IMR-90 (cell line): ENCODE measurements at regions not wholly inside any gene's neighbourhood (a gene's known extent, or its start where the extent isn't known, plus 50 kb on each side); places are given as distances from the start of the nearest gene placed in this dataset.

ENCODE experiments used
- ATAC-seq: fragments of 200-7000 bp; cut with Tn5 transposase; 2 replicates; pipeline ENCODE4 v1.9.1; 2020; ENCODE audit warnings: low read depth, mild to moderate bottlenecking, moderate library complexity
- BruUV-seq: library from RNA; stranded (reverse); fragments of 400-500 nt; replicated peaks from 2 replicates; lab custom pipeline; 2021; lab: Mats Ljungman, UMichigan
- CTCF ChIA-PET: fragments of 300-600 bp; formaldehyde crosslinking; extraction: SDS; loops from one replicate; lab custom pipeline; 2021; ENCODE audit warnings: antibody characterized with exemption; lab: Yijun Ruan, JAX
- POLR2A ChIA-PET: fragments of 300-600 bp; sonication (Branson Sonifier 250); formaldehyde crosslinking; loops from one replicate; lab custom pipeline; 2022; ENCODE audit warnings: antibody characterized with exemption; ENCODE audit not compliant: unreplicated experiment; lab: Charles Lee
- DNase-seq: peaks from one replicate; pipeline ENCODE4 v3.0.0; 2013
- H2AFZ ChIP-seq: replicated peaks from 2 replicates; pipeline ENCODE3; 2013; ENCODE audit warnings: low read length, mild to moderate bottlenecking; ENCODE audit not compliant: poor library complexity
- H2AK5ac ChIP-seq: 2 replicates; pipeline ENCODE4 v1.6.1; 2013; ENCODE audit warnings: low read depth, low read length, inconsistent platforms
- H2AK9ac ChIP-seq: replicated peaks from 2 replicates; pipeline ENCODE3; 2013; ENCODE audit warnings: mild to moderate bottlenecking, low read depth, low read length, moderate library complexity; ENCODE audit not compliant: poor library complexity
- H2BK120ac ChIP-seq: 2 replicates; pipeline ENCODE4 v1.6.1; 2013; ENCODE audit warnings: low read depth, low read length, inconsistent platforms
- H2BK15ac ChIP-seq: 3 replicates; pipeline ENCODE4 v1.6.1; 2013; ENCODE audit warnings: low read depth, low read length, inconsistent platforms
- H2BK20ac ChIP-seq: 2 replicates; pipeline ENCODE4 v1.6.1; 2013; ENCODE audit warnings: low read depth, mild to moderate bottlenecking, inconsistent platforms, low read length, moderate library complexity
- H2BK5ac ChIP-seq: 2 replicates; pipeline ENCODE4 v1.6.1; 2013; ENCODE audit warnings: mild to moderate bottlenecking, low read depth, low read length, inconsistent platforms; ENCODE audit not compliant: poor library complexity, severe bottlenecking
- H3K14ac ChIP-seq: replicated peaks from 2 replicates; pipeline ENCODE4 v1.6.1; 2013; ENCODE audit warnings: low read depth, low read length, inconsistent platforms
- H3K18ac ChIP-seq: 2 replicates; pipeline ENCODE4 v1.6.1; 2013; ENCODE audit warnings: low read depth, low read length, control low read depth
- H3K23ac ChIP-seq: 2 replicates; pipeline ENCODE4 v1.6.1; 2013; ENCODE audit warnings: low read depth, low read length, inconsistent platforms
- H3K27ac ChIP-seq: 2 replicates; pipeline ENCODE4 v1.5.1; 2013; ENCODE audit warnings: mild to moderate bottlenecking, control low read depth, low read length; ENCODE audit not compliant: insufficient read depth
- H3K27me3 ChIP-seq: 2 replicates; pipeline ENCODE4 v1.6.1; 2013; ENCODE audit warnings: low read length; ENCODE audit not compliant: control insufficient read depth, insufficient read depth
- H3K36me3 ChIP-seq: 2 replicates; pipeline ENCODE4 v1.6.1; 2013; ENCODE audit warnings: low read length, mixed read lengths; ENCODE audit not compliant: control insufficient read depth, insufficient read depth
- H3K4ac ChIP-seq: 2 replicates; pipeline ENCODE4 v1.6.1; 2013; ENCODE audit warnings: low read depth, low read length, inconsistent platforms
- H3K4me1 ChIP-seq: 2 replicates; pipeline ENCODE4 v1.6.1; 2013; ENCODE audit warnings: low read length, mixed read lengths; ENCODE audit not compliant: control insufficient read depth, insufficient read depth
- H3K4me2 ChIP-seq: 2 replicates; pipeline ENCODE4 v1.6.1; 2013; ENCODE audit warnings: low read depth, mild to moderate bottlenecking, control low read depth, low read length, moderate library complexity
- H3K4me3 ChIP-seq: 2 replicates; pipeline ENCODE4 v1.5.1; 2013; ENCODE audit warnings: low read depth, mild to moderate bottlenecking, control low read depth, low read length, moderate library complexity; ENCODE audit not compliant: insufficient read depth
- H3K56ac ChIP-seq: 2 replicates; pipeline ENCODE4 v1.6.1; 2013; ENCODE audit warnings: low read length, inconsistent platforms; ENCODE audit not compliant: insufficient read depth; ENCODE audit errors: extremely low read depth
- H3K79me1 ChIP-seq, 2 experiments: 2 replicates each; pipeline ENCODE4 v1.6.1; 2013; ENCODE audit warnings: low read length in 2 of 2, inconsistent platforms in 1 of 2, low read depth in 1 of 2
- H3K9ac ChIP-seq: 2 replicates; pipeline ENCODE4 v1.6.1; 2013; ENCODE audit warnings: low read depth, low read length, control low read depth
- H3K9me1 ChIP-seq: 2 replicates; pipeline ENCODE4 v1.6.1; 2013; ENCODE audit warnings: low read length, inconsistent platforms; ENCODE audit not compliant: insufficient read depth
- H3K9me3 ChIP-seq: 2 replicates; pipeline ENCODE4 v1.6.1; 2013; ENCODE audit warnings: low read length; ENCODE audit not compliant: control insufficient read depth, insufficient read depth
- H4K20me1 ChIP-seq: 2 replicates; pipeline ENCODE4 v1.6.1; 2013; ENCODE audit warnings: low read length, inconsistent platforms; ENCODE audit not compliant: insufficient read depth
- H4K5ac ChIP-seq: 2 replicates; pipeline ENCODE4 v1.6.1; 2013; ENCODE audit warnings: mild to moderate bottlenecking, low read depth, low read length, control low read depth
- H4K8ac ChIP-seq, 2 experiments: 2 replicates each; pipeline ENCODE4 v1.6.1; 2013; ENCODE audit warnings: low read depth in 2 of 2, low read length in 2 of 2, control low read depth in 1 of 2, inconsistent platforms in 1 of 2
- H4K91ac ChIP-seq: 2 replicates; pipeline ENCODE4 v1.6.1; 2013; ENCODE audit warnings: low read depth, low read length, inconsistent platforms; ENCODE audit not compliant: insufficient read depth
- BHLHE40 ChIP-seq: fragments of 150-350 bp; IDR thresholded peaks from 2 replicates; pipeline ENCODE4 v1.6.1; 2016; ENCODE audit warnings: mild to moderate bottlenecking, low read depth, low read length
- CEBPB ChIP-seq: IDR thresholded peaks from 2 replicates; pipeline ENCODE4 v1.6.1; 2012; ENCODE audit warnings: low read depth, low read length, improper control_type of control experiment
- FOS ChIP-seq: fragments of 150-350 bp; IDR thresholded peaks from 2 replicates; pipeline ENCODE4 v1.6.1; 2016; ENCODE audit warnings: low read depth, low read length
- MAFK ChIP-seq: IDR thresholded peaks from 2 replicates; pipeline ENCODE4 v1.6.1; 2012; ENCODE audit warnings: low read depth, low read length, improper control_type of control experiment
- MAZ ChIP-seq: IDR thresholded peaks from 2 replicates; pipeline ENCODE4 v1.6.1; 2012; ENCODE audit warnings: low read depth, mild to moderate bottlenecking, low read length, improper control_type of control experiment, moderate library complexity, borderline replicate concordance
- MXI1 ChIP-seq: IDR thresholded peaks from 2 replicates; pipeline ENCODE4 v1.6.1; 2012; ENCODE audit warnings: low read depth, mild to moderate bottlenecking, low read length, moderate library complexity, borderline replicate concordance
- NFE2L2 ChIP-seq: fragments of 150-350 bp; IDR thresholded peaks from 2 replicates; pipeline ENCODE4 v1.6.1; 2016; ENCODE audit warnings: low read depth, mild to moderate bottlenecking, low read length
- POLR2A ChIP-seq: IDR thresholded peaks from 2 replicates; pipeline ENCODE4 v1.6.1; 2012; ENCODE audit warnings: mild to moderate bottlenecking, low read depth, low read length
- RCOR1 ChIP-seq: IDR thresholded peaks from 2 replicates; pipeline ENCODE4 v1.6.1; 2012; ENCODE audit warnings: mild to moderate bottlenecking, low read length, improper control_type of control experiment; ENCODE audit not compliant: insufficient replicate concordance
- RFX5 ChIP-seq: IDR thresholded peaks from 2 replicates; pipeline ENCODE4 v1.8.0; 2012; ENCODE audit warnings: low read depth, mild to moderate bottlenecking, low read length, moderate library complexity
- WGBS, 2 experiments: methylation state at CpG; one replicate each; pipeline versions ENCODE4 v1.1.5 to v1.1.7; 2013; ENCODE audit warnings: missing lambda C conversion rate in 2 of 2; ENCODE audit not compliant: insufficient read length in 1 of 2; ENCODE audit errors: extremely low coverage in 2 of 2; 5-methylcytosine and 5-hydroxymethylcytosine counted together
- dilution Hi-C: fragments of 300-500 bp; cut with HindIII; formaldehyde crosslinking; loops from one replicate; pipeline ENCODE4 v1.14.3; 2018; ENCODE audit warnings: low sequenced_read_pairs; ENCODE audit not compliant: unreplicated experiment
- in situ Hi-C: fragments of 300-500 bp; cut with MboI; formaldehyde crosslinking; loops from 3 replicates; pipeline ENCODE4 v1.14.3; 2019; ENCODE audit warnings: low sequenced_read_pairs, inconsistent platforms, mixed read lengths
- intact Hi-C: fragments of 100-400 bp; cut with micrococcal nuclease; formaldehyde crosslinking; loops from 2 replicates; pipeline ENCODE4 v1.10.0; 2022
- TF ChIP-seq, protein P1 (sequence below): fragments of 150-350 bp; IDR thresholded peaks from 2 replicates; pipeline ENCODE4 v1.6.1; 2016; ENCODE audit warnings: low read depth, mild to moderate bottlenecking, low read length, moderate library complexity, borderline replicate concordance
- TF ChIP-seq, protein P2 (sequence below): conservative IDR thresholded peaks from 2 replicates; pipeline ENCODE4 v1.5.1; 2012; ENCODE audit warnings: mild to moderate bottlenecking, low read depth, low read length, improper control_type of control experiment

DNA sequence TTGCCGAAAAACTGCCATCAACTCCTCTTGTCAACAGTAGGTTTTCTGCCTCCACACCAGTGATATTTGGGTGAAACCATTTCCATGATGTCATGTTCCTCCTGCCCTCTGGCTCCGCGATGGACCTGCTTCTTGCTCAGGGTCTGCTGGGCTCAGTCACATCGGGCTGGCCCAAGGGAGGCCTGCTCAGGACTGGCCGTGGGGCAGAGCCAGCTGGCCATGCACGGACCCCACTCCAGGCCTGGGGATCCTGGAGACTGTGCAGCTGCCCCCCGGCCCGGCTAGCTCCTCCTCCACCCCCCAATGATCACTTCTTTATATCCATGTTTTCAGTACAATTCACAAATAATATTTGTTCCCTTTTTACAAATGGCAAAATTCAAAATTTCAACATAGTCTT is 270.3 kb upstream of the CCDC54 start:
- H3K27me3 ChIP-seq: no peaks in the 10 kb centered on the region; the same call in 1 of the 2 replicates
- ChIA-PET POLR2A (interaction anchor here (0.5 kb wide), 1 partner anchor 469 kb away, joined by 4 read pairs; no protein-coding TSS in a partner anchor), CTCF (interaction anchor here (1.0 kb wide), 1 partner anchor 11 kb away, joined by 3 read pairs; no protein-coding TSS in a partner anchor)
- H3K4me1 ChIP-seq: no peaks in the 10 kb centered on the region
- no peak overlapping the region for H3K14ac ChIP-seq
- H3K56ac ChIP-seq: no peak overlapping the region
- WGBS, 2 experiments: 100% methylated on average over 4 of the region's 8 CpGs; no CpG with 5 or more reads in 1 of the 2 experiments
- H2BK20ac ChIP-seq: no peak overlapping the region
- H3K9me3 ChIP-seq: peaks cover 3% of the 10 kb centered on the region; the same call in 1 of the 2 replicates
- no peaks in the 10 kb centered on the region for H3K79me1 ChIP-seq
- H2AFZ ChIP-seq: no peak overlapping the region
- DNase-seq (no peak), ATAC-seq (no peak)
- no peak overlapping the region for H2AK9ac ChIP-seq
- H4K8ac ChIP-seq: no peak overlapping the region
- H4K91ac ChIP-seq: no peak overlapping the region
- dilution Hi-C loops (no loop called here), in situ Hi-C loops (no loop called here), intact Hi-C loops (no loop called here)
- H3K18ac ChIP-seq: no peak overlapping the region
- H4K5ac ChIP-seq: no peak overlapping the region
- no peaks in the 10 kb centered on the region for H3K9me1 ChIP-seq
- BruUV-seq: no TSS peak
- H3K4me3 ChIP-seq: no peak overlapping the region
- no peak overlapping the region for H3K23ac ChIP-seq
- TF ChIP-seq RFX5: no peak
- TF ChIP-seq NFE2L2: no peak
- TF ChIP-seq, protein P1, sequence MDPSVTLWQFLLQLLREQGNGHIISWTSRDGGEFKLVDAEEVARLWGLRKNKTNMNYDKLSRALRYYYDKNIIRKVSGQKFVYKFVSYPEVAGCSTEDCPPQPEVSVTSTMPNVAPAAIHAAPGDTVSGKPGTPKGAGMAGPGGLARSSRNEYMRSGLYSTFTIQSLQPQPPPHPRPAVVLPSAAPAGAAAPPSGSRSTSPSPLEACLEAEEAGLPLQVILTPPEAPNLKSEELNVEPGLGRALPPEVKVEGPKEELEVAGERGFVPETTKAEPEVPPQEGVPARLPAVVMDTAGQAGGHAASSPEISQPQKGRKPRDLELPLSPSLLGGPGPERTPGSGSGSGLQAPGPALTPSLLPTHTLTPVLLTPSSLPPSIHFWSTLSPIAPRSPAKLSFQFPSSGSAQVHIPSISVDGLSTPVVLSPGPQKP: no peak
- no peak for TF ChIP-seq CEBPB
- no peak for TF ChIP-seq MAZ
- TF ChIP-seq, protein P2, sequence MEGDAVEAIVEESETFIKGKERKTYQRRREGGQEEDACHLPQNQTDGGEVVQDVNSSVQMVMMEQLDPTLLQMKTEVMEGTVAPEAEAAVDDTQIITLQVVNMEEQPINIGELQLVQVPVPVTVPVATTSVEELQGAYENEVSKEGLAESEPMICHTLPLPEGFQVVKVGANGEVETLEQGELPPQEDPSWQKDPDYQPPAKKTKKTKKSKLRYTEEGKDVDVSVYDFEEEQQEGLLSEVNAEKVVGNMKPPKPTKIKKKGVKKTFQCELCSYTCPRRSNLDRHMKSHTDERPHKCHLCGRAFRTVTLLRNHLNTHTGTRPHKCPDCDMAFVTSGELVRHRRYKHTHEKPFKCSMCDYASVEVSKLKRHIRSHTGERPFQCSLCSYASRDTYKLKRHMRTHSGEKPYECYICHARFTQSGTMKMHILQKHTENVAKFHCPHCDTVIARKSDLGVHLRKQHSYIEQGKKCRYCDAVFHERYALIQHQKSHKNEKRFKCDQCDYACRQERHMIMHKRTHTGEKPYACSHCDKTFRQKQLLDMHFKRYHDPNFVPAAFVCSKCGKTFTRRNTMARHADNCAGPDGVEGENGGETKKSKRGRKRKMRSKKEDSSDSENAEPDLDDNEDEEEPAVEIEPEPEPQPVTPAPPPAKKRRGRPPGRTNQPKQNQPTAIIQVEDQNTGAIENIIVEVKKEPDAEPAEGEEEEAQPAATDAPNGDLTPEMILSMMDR: no peak
- TF ChIP-seq POLR2A: no peak
- TF ChIP-seq BHLHE40: no peak
- no peak for TF ChIP-seq RCOR1
- TF ChIP-seq FOS: no peak
- no peak for TF ChIP-seq MAFK
- no peak for TF ChIP-seq MXI1
- H2BK120ac ChIP-seq: no peak overlapping the region
- no peak overlapping the region for H3K9ac ChIP-seq
- H3K4ac ChIP-seq: no peak overlapping the region
- H3K27ac ChIP-seq: no peak overlapping the region
- H2BK5ac ChIP-seq: no peak overlapping the region
- no peak overlapping the region for H3K4me2 ChIP-seq
- no peak overlapping the region for H2AK5ac ChIP-seq
- H3K36me3 ChIP-seq: no peaks in the 10 kb centered on the region
- no peaks in the 10 kb centered on the region for H4K20me1 ChIP-seq
- no peak overlapping the region for H2BK15ac ChIP-seq
